Muscle of leg (tissue), 3 donors: ENCODE measurements at regions not wholly inside any gene's neighbourhood (a gene's known extent, or its start where the extent isn't known, plus 50 kb on each side); places are given as distances from the start of the nearest gene placed in this dataset.

ENCODE experiments used
- DNase-seq: peaks from one replicate; pipeline ENCODE4 v3.0.0; 2013
- H3K27ac ChIP-seq: one replicate; pipeline ENCODE4 v1.5.1; 2013; ENCODE audit warnings: mild to moderate bottlenecking, low read length, control low read depth
- H3K27me3 ChIP-seq: one replicate; pipeline ENCODE4 v1.6.1; 2013; ENCODE audit warnings: low read length; ENCODE audit not compliant: control insufficient read depth, insufficient read depth
- H3K36me3 ChIP-seq: one replicate; pipeline ENCODE4 v1.6.1; 2013; ENCODE audit warnings: low read length; ENCODE audit not compliant: control insufficient read depth, insufficient read depth
- H3K4me1 ChIP-seq: one replicate; pipeline ENCODE4 v1.6.1; 2013; ENCODE audit warnings: low read length; ENCODE audit not compliant: control insufficient read depth, insufficient read depth
- H3K4me3 ChIP-seq: one replicate; pipeline ENCODE4 v1.5.1; 2013; ENCODE audit warnings: low read length, control low read depth
- H3K9me3 ChIP-seq: replicated peaks from 2 replicates; pipeline ENCODE4 v1.6.1; 2013; ENCODE audit warnings: low read depth, low read length; ENCODE audit not compliant: control insufficient read depth
- WGBS: methylation state at CpG from one replicate; pipeline ENCODE4 v1.1.5; 2013; ENCODE audit warnings: missing lambda C conversion rate; ENCODE audit not compliant: insufficient coverage; 5-methylcytosine and 5-hydroxymethylcytosine counted together

- Histone ChIP-seq H3K4me3 (no peak overlapping the region), H3K27me3 (no peaks in the 10 kb centered on the region), H3K4me1 (no peaks in the 10 kb centered on the region), H3K9me3 (no peaks in the 10 kb centered on the region), H3K27ac (no peak overlapping the region), H3K36me3 (no peaks in the 10 kb centered on the region)
- no CpG with 5 or more reads among the region's 2 CpGs for WGBS
- no peak for DNase-seq
These were observed 2176.8 kb upstream of the C9orf72 start for GRCh38 chr9:29750062-29750461.

GRCh38 chr9:29751226-29751625 is 2177.9 kb upstream of the C9orf72 start:
- Histone ChIP-seq H3K4me1 (no peaks in the 10 kb centered on the region), H3K27ac (no peak overlapping the region), H3K27me3 (no peaks in the 10 kb centered on the region), H3K36me3 (no peaks in the 10 kb centered on the region), H3K4me3 (no peak overlapping the region), H3K9me3 (no peaks in the 10 kb centered on the region)
- peak; percentile 74 for DNase-seq
- WGBS: no CpG with 5 or more reads among the region's 2 CpGs

DNA sequence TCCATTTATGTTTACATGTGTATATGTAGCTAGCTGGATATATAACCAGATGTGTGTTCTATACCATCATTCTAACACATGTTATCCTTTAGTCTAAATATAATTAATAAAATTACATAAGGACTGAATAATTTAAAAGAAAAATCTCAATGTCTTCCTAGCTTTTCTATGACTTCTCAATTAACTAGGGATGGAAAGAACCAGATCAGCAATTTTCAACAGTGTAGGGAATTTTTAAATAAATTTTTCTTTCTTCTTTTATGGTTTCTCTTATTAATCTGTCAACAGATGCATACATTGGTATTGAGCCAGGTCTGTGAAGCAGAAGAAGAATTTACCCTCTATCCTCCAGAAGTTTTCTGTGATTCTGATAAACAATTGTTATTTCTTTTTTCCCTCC is 2180.4 kb upstream of the C9orf72 start:
- Histone ChIP-seq H3K4me1 (no peaks in the 10 kb centered on the region), H3K4me3 (no peak overlapping the region), H3K27me3 (no peaks in the 10 kb centered on the region), H3K27ac (no peak overlapping the region), H3K9me3 (no peaks in the 10 kb centered on the region), H3K36me3 (no peaks in the 10 kb centered on the region)
- DNase-seq: no peak

DNA sequence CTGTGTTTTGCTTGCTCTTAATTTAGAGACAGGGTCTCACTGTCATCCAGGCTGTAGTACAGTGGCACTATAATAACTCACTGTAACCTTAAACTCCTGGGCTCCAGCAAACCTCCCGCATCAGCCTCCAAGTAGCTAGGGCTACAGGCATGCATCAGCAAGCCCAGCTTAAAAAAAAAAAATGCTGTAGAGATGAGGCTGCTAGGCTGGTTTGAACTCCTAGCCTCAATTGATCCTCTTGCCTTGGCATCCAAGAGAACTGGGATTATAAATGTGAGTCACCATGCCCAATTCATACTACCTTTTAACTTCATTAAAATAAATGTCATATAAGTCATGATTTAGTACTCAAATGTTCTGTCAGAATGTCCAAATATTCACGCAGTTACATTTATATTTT is 2195.7 kb upstream of the C9orf72 start:
- Histone ChIP-seq H3K27ac (no peak overlapping the region), H3K36me3 (no peaks in the 10 kb centered on the region), H3K27me3 (no peaks in the 10 kb centered on the region), H3K9me3 (no peaks in the 10 kb centered on the region), H3K4me1 (no peaks in the 10 kb centered on the region), H3K4me3 (no peak overlapping the region)
- no CpG with 5 or more reads among the region's 2 CpGs for WGBS
- no peak for DNase-seq

GRCh38 chr9:29773676-29774075 is 2200.4 kb upstream of the C9orf72 start:
- no peaks in the 10 kb centered on the region for H3K9me3 ChIP-seq
- no peaks in the 10 kb centered on the region for H3K4me1 ChIP-seq
- no peaks in the 10 kb centered on the region for H3K27me3 ChIP-seq
- H3K27ac ChIP-seq: no peak overlapping the region
- H3K36me3 ChIP-seq: no peaks in the 10 kb centered on the region
- DNase-seq: no peak
- no peak overlapping the region for H3K4me3 ChIP-seq

- H3K36me3 ChIP-seq: no peaks in the 10 kb centered on the region
- DNase-seq: no peak
- no peak overlapping the region for H3K4me3 ChIP-seq
- H3K9me3 ChIP-seq: no peaks in the 10 kb centered on the region
- H3K27me3 ChIP-seq: no peaks in the 10 kb centered on the region
- 27% methylated on average over 5 of the region's 5 CpGs for WGBS
- no peak overlapping the region for H3K27ac ChIP-seq
- no peaks in the 10 kb centered on the region for H3K4me1 ChIP-seq
These were observed 2202.2 kb upstream of the C9orf72 start for GRCh38 chr9:29775491-29775890.

- no peaks in the 10 kb centered on the region for H3K9me3 ChIP-seq
- no peaks in the 10 kb centered on the region for H3K36me3 ChIP-seq
- H3K27me3 ChIP-seq: no peaks in the 10 kb centered on the region
- H3K4me3 ChIP-seq: no peak overlapping the region
- DNase-seq: no peak
- no peaks in the 10 kb centered on the region for H3K4me1 ChIP-seq
- 86% methylated on average over 3 of the region's 7 CpGs for WGBS
- no peak overlapping the region for H3K27ac ChIP-seq
These were observed 2205.1 kb upstream of the C9orf72 start for GRCh38 chr9:29778281-29778849.

DNA sequence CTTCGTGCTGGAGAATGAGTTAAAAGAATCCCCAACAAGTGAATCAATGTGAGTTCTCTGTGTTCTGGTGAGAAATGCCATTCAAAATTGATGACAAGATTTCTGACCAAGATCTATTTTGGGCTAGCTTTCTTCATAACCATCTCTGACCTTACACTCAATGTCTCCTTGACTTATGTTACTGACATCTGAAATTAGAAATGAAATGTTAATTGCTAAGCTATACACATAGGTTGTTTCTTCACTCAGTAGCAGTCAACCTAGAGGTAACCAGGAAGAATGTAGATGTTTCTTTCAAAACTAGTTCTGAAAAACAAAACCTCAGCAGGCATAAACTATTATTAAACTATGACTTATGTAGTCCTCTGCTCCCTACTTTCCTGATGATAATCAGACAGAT is 2220.7 kb upstream of the C9orf72 start:
- H3K4me1 ChIP-seq: no peaks in the 10 kb centered on the region
- H3K36me3 ChIP-seq: no peaks in the 10 kb centered on the region
- no peak overlapping the region for H3K27ac ChIP-seq
- H3K9me3 ChIP-seq: no peaks in the 10 kb centered on the region
- no CpG with 5 or more reads among the region's 1 CpG for WGBS
- no peak for DNase-seq
- no peaks in the 10 kb centered on the region for H3K27me3 ChIP-seq
- H3K4me3 ChIP-seq: no peak overlapping the region

GRCh38 chr9:29796291-29796952 is 2223.1 kb upstream of the C9orf72 start:
- H3K4me3 ChIP-seq: no peak overlapping the region
- no peaks in the 10 kb centered on the region for H3K4me1 ChIP-seq
- H3K36me3 ChIP-seq: no peaks in the 10 kb centered on the region
- DNase-seq: no peak
- no peaks in the 10 kb centered on the region for H3K27me3 ChIP-seq
- H3K9me3 ChIP-seq: no peaks in the 10 kb centered on the region
- no CpG with 5 or more reads among the region's 2 CpGs for WGBS
- H3K27ac ChIP-seq: no peak overlapping the region

DNA sequence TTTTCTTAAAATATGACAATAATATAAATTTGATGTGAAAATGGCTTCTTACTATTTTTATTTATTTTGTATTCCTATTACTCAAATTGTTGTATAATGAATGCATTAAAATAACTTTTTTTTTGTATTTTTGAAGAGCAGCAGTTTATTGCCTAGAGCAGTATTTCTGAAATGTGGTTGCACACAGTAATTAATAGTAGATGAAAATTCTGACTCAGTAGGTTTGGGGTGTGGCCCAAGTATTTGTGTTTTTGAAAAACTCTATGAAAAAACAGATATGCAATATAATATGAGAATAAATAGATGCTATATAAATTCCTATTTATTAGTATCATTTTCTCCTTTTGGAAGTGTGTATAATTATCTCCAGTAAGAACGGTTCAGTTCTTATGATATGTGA is 2225.3 kb upstream of the C9orf72 start:
- no peaks in the 10 kb centered on the region for H3K9me3 ChIP-seq
- H3K36me3 ChIP-seq: no peaks in the 10 kb centered on the region
- no peak overlapping the region for H3K4me3 ChIP-seq
- H3K4me1 ChIP-seq: no peaks in the 10 kb centered on the region
- WGBS: no CpG with 5 or more reads among the region's 1 CpG
- no peak overlapping the region for H3K27ac ChIP-seq
- DNase-seq: no peak
- H3K27me3 ChIP-seq: no peaks in the 10 kb centered on the region

- no peaks in the 10 kb centered on the region for H3K4me1 ChIP-seq
- WGBS: no CpG with 5 or more reads among the region's 2 CpGs
- no peak for DNase-seq
- no peaks in the 10 kb centered on the region for H3K27me3 ChIP-seq
- no peaks in the 10 kb centered on the region for H3K9me3 ChIP-seq
- H3K4me3 ChIP-seq: no peak overlapping the region
- no peaks in the 10 kb centered on the region for H3K36me3 ChIP-seq
- H3K27ac ChIP-seq: no peak overlapping the region
These were observed 2225.9 kb upstream of the C9orf72 start for GRCh38 chr9:29799227-29799626.
